ENCODE measurements at regions not wholly inside any gene's neighbourhood (a gene's known extent, or its start where the extent isn't known, plus 50 kb on each side); places are given as distances from the start of the nearest gene placed in this dataset.
"Not testable (repeated sequence)": the region's sequence is repeated elsewhere in the genome, so short reads cannot be mapped to it uniquely, and the experiment has no call there.

DNA sequence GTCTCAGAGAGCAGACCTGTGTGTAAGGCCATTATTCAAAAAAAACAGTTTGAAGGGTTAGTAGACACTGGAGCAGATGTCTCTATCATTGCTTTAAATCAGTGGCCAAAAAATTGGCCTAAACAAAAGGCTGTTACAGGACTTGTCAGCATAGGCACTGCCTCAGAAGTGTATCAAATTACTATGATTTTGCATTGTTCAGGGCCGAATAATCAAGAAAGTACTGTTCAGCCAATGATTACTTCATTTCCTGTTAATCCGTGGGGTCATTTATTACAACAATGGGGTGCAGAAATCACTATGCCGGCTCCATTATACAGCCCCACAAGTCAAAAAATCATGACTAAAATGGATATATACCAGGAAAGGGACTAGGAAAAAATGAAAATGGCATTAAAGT, 160.3 kb downstream of the GPX5 start:
- not testable (repeated sequence) for TF ChIP-seq POLR2AphosphoS5, POLR2A, CTCF (IDR thresholded peaks at IDR 0.05)

All from stomach (tissue), 4 donors.